ENCODE measurements at regions not wholly inside any gene's neighbourhood (a gene's known extent, or its start where the extent isn't known, plus 50 kb on each side); places are given as distances from the start of the nearest gene placed in this dataset.

DNA sequence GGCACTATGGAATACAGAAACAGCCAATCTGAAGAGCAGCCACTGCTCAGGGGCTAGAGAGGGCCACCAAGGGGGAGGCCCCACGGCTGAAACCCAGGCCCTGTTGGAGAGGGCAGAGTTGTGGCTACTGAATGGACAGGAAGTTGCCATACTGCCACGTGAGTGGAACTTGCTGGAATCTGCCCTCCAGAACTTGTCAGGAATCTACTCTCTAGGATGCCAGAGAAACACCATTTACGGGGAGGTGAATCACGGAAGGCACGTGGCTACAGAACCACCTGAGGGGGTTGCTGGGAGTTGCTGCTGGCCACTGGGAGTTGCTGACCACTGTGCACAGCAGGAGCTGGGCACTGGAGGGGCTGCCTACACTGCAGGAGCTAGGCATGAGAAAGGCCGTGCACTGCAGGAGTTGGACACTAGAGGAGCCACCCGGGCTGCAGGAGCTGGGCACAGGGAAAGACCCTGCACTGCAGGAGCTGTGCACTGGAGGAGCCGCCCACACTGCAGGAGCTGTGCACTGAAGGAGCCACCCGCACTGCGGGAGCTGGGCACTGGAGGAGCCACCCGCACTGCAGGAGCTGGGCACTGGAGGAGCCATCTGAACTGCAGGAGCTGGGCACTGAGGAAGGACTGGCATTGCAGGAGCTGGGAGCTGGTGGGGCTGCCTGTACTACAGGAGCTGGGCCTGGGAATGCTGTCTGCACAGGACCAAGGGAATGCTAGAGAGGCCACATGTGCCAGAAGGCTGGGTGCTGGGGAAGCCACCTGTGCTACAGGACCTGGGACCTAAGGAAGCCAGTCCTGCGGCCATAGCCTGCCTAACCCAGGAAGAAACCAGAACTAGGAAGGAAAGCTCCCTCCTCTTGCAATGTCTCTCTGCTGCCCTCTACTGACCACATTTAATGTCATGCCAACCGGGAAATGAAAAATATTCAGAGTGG lies 343.4 kb downstream of the MATN1 start:
- H3K27me3 ChIP-seq = no peaks in the 10 kb centered on the region
- peak; percentile 36 to 53 for DNase-seq (ENCODE audit: low spot score in 2 of 2)

DNA sequence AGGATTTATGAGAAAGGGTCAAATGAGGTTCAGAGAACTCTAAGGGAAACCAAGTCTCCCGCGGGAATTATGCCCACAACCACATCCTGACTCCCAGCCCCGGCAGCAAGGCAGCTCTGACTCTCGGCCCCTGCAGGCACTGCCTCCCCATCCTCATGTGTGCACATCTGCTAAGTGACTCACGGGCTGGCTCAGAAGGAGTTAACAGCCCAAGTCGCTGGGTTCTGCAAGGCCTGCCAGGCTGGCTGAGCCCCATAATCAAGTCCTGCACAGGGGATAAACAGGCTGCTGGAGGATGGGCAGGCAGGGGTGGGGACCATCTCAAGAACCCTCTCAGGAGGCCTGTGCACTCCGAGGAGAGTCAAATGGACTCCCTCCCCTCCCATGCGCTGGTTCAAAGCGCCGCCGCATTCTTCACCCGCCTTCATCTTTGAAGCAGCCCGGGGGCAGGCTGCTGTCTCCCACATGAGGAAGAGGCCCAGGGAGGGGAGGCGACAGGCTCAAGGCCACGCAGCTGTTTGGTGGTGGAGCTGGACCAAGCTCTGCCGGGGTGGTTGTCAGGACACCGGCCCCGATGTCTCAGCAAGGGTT lies 344.3 kb downstream of the MATN1 start:
- Histone ChIP-seq H3K4me3 (no peak overlapping the region), H3K27me3 (no peaks in the 10 kb centered on the region), H3K9me3 (no peaks in the 10 kb centered on the region), H3K27ac (peak overlapping the region in 1 of 2 donors; percentile 48), H3K36me3 (no peaks in the 10 kb centered on the region), H3K4me1 (peaks cover 0 to 6% of the 10 kb centered on the region in 2 donors)
- TF ChIP-seq, protein P1, sequence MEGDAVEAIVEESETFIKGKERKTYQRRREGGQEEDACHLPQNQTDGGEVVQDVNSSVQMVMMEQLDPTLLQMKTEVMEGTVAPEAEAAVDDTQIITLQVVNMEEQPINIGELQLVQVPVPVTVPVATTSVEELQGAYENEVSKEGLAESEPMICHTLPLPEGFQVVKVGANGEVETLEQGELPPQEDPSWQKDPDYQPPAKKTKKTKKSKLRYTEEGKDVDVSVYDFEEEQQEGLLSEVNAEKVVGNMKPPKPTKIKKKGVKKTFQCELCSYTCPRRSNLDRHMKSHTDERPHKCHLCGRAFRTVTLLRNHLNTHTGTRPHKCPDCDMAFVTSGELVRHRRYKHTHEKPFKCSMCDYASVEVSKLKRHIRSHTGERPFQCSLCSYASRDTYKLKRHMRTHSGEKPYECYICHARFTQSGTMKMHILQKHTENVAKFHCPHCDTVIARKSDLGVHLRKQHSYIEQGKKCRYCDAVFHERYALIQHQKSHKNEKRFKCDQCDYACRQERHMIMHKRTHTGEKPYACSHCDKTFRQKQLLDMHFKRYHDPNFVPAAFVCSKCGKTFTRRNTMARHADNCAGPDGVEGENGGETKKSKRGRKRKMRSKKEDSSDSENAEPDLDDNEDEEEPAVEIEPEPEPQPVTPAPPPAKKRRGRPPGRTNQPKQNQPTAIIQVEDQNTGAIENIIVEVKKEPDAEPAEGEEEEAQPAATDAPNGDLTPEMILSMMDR (IDR thresholded peaks at IDR 0.05) = no peak
- TF ChIP-seq POLR2AphosphoS5 (IDR thresholded peaks at IDR 0.05) = no peak
- TF ChIP-seq POLR2A (IDR thresholded peaks at IDR 0.05) = no peak
- intact Hi-C loops (cut with DNase I; ENCODE audit: low total_unique reads) = no loop called here
- peak in 1 of 2 donors; percentile 51 for DNase-seq (ENCODE audit: low spot score in 2 of 2)

More for the DNA sequence above, 343.4 kb downstream of the MATN1 start:
- TF ChIP-seq POLR2AphosphoS5 (IDR thresholded peaks at IDR 0.05) = no peak
- TF ChIP-seq, protein P1 (IDR thresholded peaks at IDR 0.05) = peak; percentile 63 to 79 (median 70)
- TF ChIP-seq POLR2A (IDR thresholded peaks at IDR 0.05) = no peak
- peaks cover 0 to 6% of the 10 kb centered on the region in 2 donors for H3K4me1 ChIP-seq
- intact Hi-C loops (cut with DNase I; ENCODE audit: low total_unique reads) = no loop called here
- no peaks in the 10 kb centered on the region for H3K36me3 ChIP-seq
- H3K4me3 ChIP-seq = no peak overlapping the region
- H3K9me3 ChIP-seq = no peaks in the 10 kb centered on the region
- peak overlapping the region in 1 of 2 donors; percentile 48 for H3K27ac ChIP-seq

DNA sequence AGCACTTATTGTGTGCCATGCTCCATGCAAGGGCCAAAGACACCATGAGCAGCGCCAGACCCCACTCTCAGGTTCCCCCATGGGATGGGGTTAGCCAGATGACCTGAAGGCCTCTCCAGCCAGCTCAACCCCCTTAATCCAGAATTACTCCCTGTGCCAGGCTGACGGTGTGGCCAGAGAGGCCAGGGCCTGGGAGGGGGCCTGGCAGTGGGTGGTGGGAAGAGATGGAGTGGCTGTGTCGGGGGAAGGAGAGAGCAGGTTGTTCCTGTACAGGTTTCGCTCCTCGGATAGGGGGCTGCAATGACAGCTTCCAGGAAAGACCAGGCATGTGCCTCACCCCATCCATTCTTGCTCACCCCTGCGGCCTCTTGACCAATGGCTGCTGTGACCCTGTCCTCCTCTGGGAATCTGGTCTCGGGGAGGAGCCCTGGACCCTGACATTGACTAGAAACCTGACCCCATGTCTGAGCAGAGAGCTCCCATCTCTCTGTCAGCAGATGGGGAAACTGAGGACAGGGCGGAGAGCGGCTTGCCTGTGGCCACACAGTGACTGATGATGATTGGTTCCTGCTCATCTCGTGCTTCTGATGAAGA lies 345.3 kb downstream of the MATN1 start:
- H3K9me3 ChIP-seq = no peaks in the 10 kb centered on the region
- H3K4me3 ChIP-seq = no peak overlapping the region
- peaks cover 0 to 6% of the 10 kb centered on the region in 2 donors for H3K4me1 ChIP-seq
- no peak for TF ChIP-seq POLR2AphosphoS5 (IDR thresholded peaks at IDR 0.05)
- TF ChIP-seq, protein P1 (IDR thresholded peaks at IDR 0.05) = no peak
- TF ChIP-seq POLR2A (IDR thresholded peaks at IDR 0.05) = no peak
- H3K27ac ChIP-seq = no peak overlapping the region
- intact Hi-C loops (cut with DNase I; ENCODE audit: low total_unique reads) = no loop called here
- H3K27me3 ChIP-seq = no peaks in the 10 kb centered on the region
- no peaks in the 10 kb centered on the region for H3K36me3 ChIP-seq
- DNase-seq (ENCODE audit: low spot score in 2 of 2) = no peak

DNA sequence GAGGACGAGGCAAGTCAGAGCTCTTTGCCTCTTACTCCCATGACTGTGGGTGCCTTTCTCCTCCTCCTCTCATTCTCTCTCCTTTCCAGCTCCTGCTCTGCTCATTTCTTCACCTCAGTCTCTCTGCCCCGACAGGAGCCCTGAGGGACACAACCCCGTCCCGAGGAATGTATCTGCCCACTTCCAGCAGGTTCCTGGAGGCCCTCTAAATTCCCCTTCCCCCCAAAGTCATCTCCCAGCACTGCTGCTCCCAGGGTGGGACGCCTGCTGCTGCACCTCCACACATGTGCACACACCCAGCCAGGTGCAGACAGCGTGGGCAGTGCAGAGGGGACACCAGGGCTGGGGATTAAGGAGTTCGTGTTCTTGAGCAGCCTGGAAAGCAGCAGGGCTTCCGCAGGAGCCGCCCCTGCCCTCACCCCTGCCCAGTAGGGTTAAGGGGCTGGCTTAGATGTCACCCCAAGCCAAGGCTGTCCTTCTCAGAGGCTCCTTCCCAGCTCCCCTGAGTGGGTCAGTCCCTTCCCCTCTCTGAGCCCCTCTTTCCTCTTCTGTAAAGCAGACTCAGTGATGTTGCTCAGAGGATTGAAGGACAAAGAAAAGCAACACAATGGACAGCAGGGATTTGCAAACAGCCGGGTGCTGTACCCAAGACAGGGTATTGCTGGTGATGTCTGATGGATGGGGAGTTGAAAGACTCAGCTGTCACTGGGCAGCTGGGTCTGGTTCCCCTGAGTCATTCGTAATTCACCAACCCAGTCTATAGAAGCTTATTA lies 346.0 kb downstream of the MATN1 start:
- H3K4me1 ChIP-seq = peaks cover 0 to 6% of the 10 kb centered on the region in 2 donors
- TF ChIP-seq POLR2AphosphoS5 (IDR thresholded peaks at IDR 0.05) (no peak), POLR2A (IDR thresholded peaks at IDR 0.05) (no peak)
- TF ChIP-seq, protein P1 (IDR thresholded peaks at IDR 0.05) = no peak
- H3K9me3 ChIP-seq = no peaks in the 10 kb centered on the region
- intact Hi-C loops (cut with DNase I; ENCODE audit: low total_unique reads) = no loop called here
- H3K27ac ChIP-seq = no peak overlapping the region
- H3K36me3 ChIP-seq = no peaks in the 10 kb centered on the region
- no peaks in the 10 kb centered on the region for H3K27me3 ChIP-seq
- DNase-seq (ENCODE audit: low spot score in 2 of 2) = no peak
- H3K4me3 ChIP-seq = no peak overlapping the region
